ENCODE measurements at regions not wholly inside any gene's neighbourhood (a gene's known extent, or its start where the extent isn't known, plus 50 kb on each side); places are given as distances from the start of the nearest gene placed in this dataset.

DNA sequence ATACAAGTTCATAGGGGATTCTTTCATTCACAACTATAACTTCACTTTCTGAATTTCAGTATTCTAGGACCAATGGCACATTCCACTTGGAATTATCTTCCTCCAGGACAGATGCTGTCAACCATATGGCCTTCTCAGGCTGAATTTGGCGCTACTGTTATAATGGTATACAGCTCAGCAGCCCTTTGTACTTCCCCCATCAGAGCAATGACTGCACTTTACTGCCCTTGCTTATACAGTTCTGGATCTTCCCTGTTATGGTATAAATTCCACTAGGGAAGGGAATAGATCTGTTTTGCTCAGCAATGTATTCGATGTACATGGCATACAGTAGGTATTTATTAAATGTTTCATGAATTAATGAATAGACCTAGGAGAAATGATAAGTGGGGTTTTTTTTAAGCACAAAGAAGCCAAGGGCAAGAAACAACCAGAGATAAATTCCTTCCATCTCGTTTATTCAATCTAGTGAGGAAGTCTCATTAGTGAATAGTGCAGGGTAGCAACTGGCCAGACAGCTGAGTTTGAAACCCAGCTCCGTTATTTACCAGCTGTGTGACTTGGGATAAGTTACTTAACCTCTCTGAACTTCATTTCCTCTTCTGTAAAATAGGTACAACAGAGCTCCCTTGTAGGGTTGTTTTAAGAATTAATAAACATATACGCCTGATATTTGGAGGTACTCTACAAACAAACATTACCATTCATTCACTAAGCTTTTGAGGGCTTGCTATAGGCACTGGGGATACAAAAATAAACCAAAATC lies 97.1 kb upstream of the PRDM1 start (continued):
- no peak for TF ChIP-seq ZNF114 (CRISPR knock-in tag; IDR thresholded peaks at IDR 0.05)
- TF ChIP-seq, protein P1, sequence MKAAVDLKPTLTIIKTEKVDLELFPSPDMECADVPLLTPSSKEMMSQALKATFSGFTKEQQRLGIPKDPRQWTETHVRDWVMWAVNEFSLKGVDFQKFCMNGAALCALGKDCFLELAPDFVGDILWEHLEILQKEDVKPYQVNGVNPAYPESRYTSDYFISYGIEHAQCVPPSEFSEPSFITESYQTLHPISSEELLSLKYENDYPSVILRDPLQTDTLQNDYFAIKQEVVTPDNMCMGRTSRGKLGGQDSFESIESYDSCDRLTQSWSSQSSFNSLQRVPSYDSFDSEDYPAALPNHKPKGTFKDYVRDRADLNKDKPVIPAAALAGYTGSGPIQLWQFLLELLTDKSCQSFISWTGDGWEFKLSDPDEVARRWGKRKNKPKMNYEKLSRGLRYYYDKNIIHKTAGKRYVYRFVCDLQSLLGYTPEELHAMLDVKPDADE (IDR thresholded peaks at IDR 0.05): no peak

- Histone ChIP-seq H2AFZ (no peak overlapping the region), H3F3A (replicated peaks; ENCODE audit: low read depth) (no peaks in the 10 kb centered on the region), H3K27ac (ENCODE audit: low read depth) (no peak overlapping the region), H3K79me2 (replicated peaks; ENCODE audit: insufficient read depth) (no peaks in the 10 kb centered on the region), H3K36me3 (ENCODE audit: insufficient read depth) (no peaks in the 10 kb centered on the region), H3K9me2 (ENCODE audit: insufficient read depth) (no peaks in the 10 kb centered on the region), H3K4me3 (no peak overlapping the region), H3K4me2 (no peak overlapping the region), H4K20me1 (replicated peaks; ENCODE audit: insufficient read depth) (peaks cover 17% of the 10 kb centered on the region), H3K27me3 (ENCODE audit: insufficient read depth) (peaks cover 99% of the 10 kb centered on the region), H3K4me1 (ENCODE audit: insufficient read depth) (peaks cover 28% of the 10 kb centered on the region; the same call in 1 of the 2 replicates)
- peaks cover 95% of the 10 kb centered on the region for H3K27me3 Mint-ChIP-seq (ENCODE audit: insufficient read depth, low read depth, poor library complexity)
- DNase-seq (ENCODE audit: low spot score) (no peak), ATAC-seq (no peak)
- H3K4me3 Mint-ChIP-seq: no peak overlapping the region
- TF ChIP-seq EZH2 (IDR thresholded peaks at IDR 0.05; ENCODE audit: low read depth, unreplicated experiment): peak; percentile 31
- TF ChIP-seq, protein P2, sequence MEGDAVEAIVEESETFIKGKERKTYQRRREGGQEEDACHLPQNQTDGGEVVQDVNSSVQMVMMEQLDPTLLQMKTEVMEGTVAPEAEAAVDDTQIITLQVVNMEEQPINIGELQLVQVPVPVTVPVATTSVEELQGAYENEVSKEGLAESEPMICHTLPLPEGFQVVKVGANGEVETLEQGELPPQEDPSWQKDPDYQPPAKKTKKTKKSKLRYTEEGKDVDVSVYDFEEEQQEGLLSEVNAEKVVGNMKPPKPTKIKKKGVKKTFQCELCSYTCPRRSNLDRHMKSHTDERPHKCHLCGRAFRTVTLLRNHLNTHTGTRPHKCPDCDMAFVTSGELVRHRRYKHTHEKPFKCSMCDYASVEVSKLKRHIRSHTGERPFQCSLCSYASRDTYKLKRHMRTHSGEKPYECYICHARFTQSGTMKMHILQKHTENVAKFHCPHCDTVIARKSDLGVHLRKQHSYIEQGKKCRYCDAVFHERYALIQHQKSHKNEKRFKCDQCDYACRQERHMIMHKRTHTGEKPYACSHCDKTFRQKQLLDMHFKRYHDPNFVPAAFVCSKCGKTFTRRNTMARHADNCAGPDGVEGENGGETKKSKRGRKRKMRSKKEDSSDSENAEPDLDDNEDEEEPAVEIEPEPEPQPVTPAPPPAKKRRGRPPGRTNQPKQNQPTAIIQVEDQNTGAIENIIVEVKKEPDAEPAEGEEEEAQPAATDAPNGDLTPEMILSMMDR (conservative IDR thresholded peaks at IDR 0.05; ENCODE audit: low read depth in 2 of 2): no peak
- peaks cover 18% of the 10 kb centered on the region; the same call in 2 of the 3 replicates for H3K4me1 Mint-ChIP-seq
- H3K9me3 Mint-ChIP-seq: no peaks in the 10 kb centered on the region; the same call in 1 of the 3 replicates
- H3K36me3 Mint-ChIP-seq (ENCODE audit: low read depth): no peaks in the 10 kb centered on the region
- no peak overlapping the region for H3K27ac Mint-ChIP-seq
Observed at GRCh38 chr6:105988321-105988720, 97.8 kb upstream of the PRDM1 start.

DNA sequence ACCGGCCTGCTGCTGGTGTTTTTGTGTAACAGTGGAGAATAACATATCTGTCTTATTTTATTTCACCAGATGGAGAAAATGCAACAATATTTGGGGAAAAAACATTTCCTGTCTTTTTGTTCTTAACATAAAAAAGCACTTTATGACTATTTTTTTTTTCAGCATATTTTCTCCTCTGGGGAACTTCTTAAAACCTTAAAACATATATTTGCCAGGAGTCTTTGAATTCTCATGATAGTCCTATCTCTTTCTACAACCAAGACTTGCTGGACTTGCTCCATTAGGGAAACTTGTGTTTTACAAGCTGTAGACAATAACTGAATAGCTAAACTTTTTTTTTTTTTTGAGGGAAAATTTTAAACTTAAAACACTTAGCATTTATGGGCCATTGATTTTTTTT lies 98.6 kb upstream of the PRDM1 start:
- peaks cover 99% of the 10 kb centered on the region for H3K27me3 ChIP-seq (ENCODE audit: insufficient read depth)
- H3K79me2 ChIP-seq (replicated peaks; ENCODE audit: insufficient read depth): no peaks in the 10 kb centered on the region
- DNase-seq (ENCODE audit: low spot score) (no peak), ATAC-seq (no peak)
- no peaks in the 10 kb centered on the region for H3K9me2 ChIP-seq (ENCODE audit: insufficient read depth)
- Mint-ChIP-seq H3K27ac (no peak overlapping the region), H3K4me3 (no peak overlapping the region; the same call in 2 of the 3 replicates), H3K36me3 (ENCODE audit: low read depth) (no peaks in the 10 kb centered on the region), H3K9me3 (no peaks in the 10 kb centered on the region; the same call in 1 of the 3 replicates), H3K27me3 (ENCODE audit: insufficient read depth, low read depth, poor library complexity) (peaks cover 95% of the 10 kb centered on the region), H3K4me1 (peaks cover 14% of the 10 kb centered on the region; the same call in 2 of the 3 replicates)
- H3F3A ChIP-seq (replicated peaks; ENCODE audit: low read depth): no peaks in the 10 kb centered on the region
- H3K4me1 ChIP-seq (ENCODE audit: insufficient read depth): peaks cover 23% of the 10 kb centered on the region; the same call in 1 of the 2 replicates
- no peak overlapping the region for H3K27ac ChIP-seq (ENCODE audit: low read depth)
- no peaks in the 10 kb centered on the region for H3K36me3 ChIP-seq (ENCODE audit: insufficient read depth)
- no peak overlapping the region for H3K4me3 ChIP-seq
- H4K20me1 ChIP-seq (replicated peaks; ENCODE audit: insufficient read depth): peaks cover 18% of the 10 kb centered on the region
- no peak overlapping the region for H3K4me2 ChIP-seq
- H2AFZ ChIP-seq: no peak overlapping the region
- TF ChIP-seq CREB1 (CRISPR knock-in tag; IDR thresholded peaks at IDR 0.05; ENCODE audit: low read depth): no peak
- TF ChIP-seq, protein P1 (IDR thresholded peaks at IDR 0.05): no peak
- no peak for TF ChIP-seq NANOG (IDR thresholded peaks at IDR 0.05; ENCODE audit: borderline replicate concordance)
- no peak for TF ChIP-seq JUNB (IDR thresholded peaks at IDR 0.05; ENCODE audit: unreplicated experiment)
- TF ChIP-seq EZH2 (IDR thresholded peaks at IDR 0.05; ENCODE audit: low read depth, unreplicated experiment): no peak
- TF ChIP-seq, protein P2 (conservative IDR thresholded peaks at IDR 0.05; ENCODE audit: low read depth in 2 of 2): no peak
- TF ChIP-seq ZNF114 (CRISPR knock-in tag; IDR thresholded peaks at IDR 0.05): no peak
- no peak for TF ChIP-seq ZNF331 (CRISPR knock-in tag; IDR thresholded peaks at IDR 0.05; ENCODE audit: low read depth)
- no peak for TF ChIP-seq POLR2AphosphoS5 (IDR thresholded peaks at IDR 0.05; ENCODE audit: low read depth)
- no peak for TF ChIP-seq STAT1 (IDR thresholded peaks at IDR 0.05; ENCODE audit: unreplicated experiment)
- TF ChIP-seq, protein P3, sequence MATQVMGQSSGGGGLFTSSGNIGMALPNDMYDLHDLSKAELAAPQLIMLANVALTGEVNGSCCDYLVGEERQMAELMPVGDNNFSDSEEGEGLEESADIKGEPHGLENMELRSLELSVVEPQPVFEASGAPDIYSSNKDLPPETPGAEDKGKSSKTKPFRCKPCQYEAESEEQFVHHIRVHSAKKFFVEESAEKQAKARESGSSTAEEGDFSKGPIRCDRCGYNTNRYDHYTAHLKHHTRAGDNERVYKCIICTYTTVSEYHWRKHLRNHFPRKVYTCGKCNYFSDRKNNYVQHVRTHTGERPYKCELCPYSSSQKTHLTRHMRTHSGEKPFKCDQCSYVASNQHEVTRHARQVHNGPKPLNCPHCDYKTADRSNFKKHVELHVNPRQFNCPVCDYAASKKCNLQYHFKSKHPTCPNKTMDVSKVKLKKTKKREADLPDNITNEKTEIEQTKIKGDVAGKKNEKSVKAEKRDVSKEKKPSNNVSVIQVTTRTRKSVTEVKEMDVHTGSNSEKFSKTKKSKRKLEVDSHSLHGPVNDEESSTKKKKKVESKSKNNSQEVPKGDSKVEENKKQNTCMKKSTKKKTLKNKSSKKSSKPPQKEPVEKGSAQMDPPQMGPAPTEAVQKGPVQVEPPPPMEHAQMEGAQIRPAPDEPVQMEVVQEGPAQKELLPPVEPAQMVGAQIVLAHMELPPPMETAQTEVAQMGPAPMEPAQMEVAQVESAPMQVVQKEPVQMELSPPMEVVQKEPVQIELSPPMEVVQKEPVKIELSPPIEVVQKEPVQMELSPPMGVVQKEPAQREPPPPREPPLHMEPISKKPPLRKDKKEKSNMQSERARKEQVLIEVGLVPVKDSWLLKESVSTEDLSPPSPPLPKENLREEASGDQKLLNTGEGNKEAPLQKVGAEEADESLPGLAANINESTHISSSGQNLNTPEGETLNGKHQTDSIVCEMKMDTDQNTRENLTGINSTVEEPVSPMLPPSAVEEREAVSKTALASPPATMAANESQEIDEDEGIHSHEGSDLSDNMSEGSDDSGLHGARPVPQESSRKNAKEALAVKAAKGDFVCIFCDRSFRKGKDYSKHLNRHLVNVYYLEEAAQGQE (IDR thresholded peaks at IDR 0.05; ENCODE audit: unreplicated experiment): no peak
